SK-N-SH (cell line): ENCODE measurements at regions not wholly inside any gene's neighbourhood (a gene's known extent, or its start where the extent isn't known, plus 50 kb on each side); places are given as distances from the start of the nearest gene placed in this dataset.
A peak's percentile ranks its signal among the peaks of the same experiment; 100 is the strongest.

Source experiments
- CTCF ChIA-PET: fragments of 300-600, 350-600 bp; formaldehyde crosslinking; extraction: SDS; loops from one replicate; lab custom pipeline; 2021; lab: Yijun Ruan, JAX
- POLR2A ChIA-PET: fragments of 350-600 bp; sonication (Branson Sonifier 250); formaldehyde crosslinking; extraction: SDS; loops from one replicate; lab custom pipeline; 2020; ENCODE audit warnings: antibody characterized with exemption, inconsistent platforms; lab: Yijun Ruan, JAX
- DNase-seq: peaks from one replicate; pipeline ENCODE4 v3.0.0; 2012
- H2AFZ ChIP-seq: fragments of 200-600 bp; sonication (generic); 2 replicates; pipeline ENCODE4 v1.8.1; 2016; ENCODE audit warnings: antibody characterized with exemption, mild to moderate bottlenecking, low read depth
- H3F3A ChIP-seq: fragments of 200-600 bp; sonication (generic); replicated peaks from 2 replicates; pipeline ENCODE3; 2016; ENCODE audit warnings: antibody characterized with exemption, mild to moderate bottlenecking; ENCODE audit not compliant: insufficient read depth
- H3K27ac ChIP-seq, 2 experiments: fragments of 200-500 bp in 1 of 2; fragments of 200-600 bp in 1 of 2; sonication (Bioruptor generic) in 1 of 2; sonication (generic), shearing (Covaris generic) in 1 of 2; 2 replicates each; pipeline versions ENCODE4 v1.5.1 to v1.6.1; 2014 to 2016; ENCODE audit warnings: low read depth in 2 of 2, inconsistent platforms in 1 of 2, low read length in 1 of 2, mild to moderate bottlenecking in 1 of 2, mixed read lengths in 1 of 2
- H3K27me3 ChIP-seq: fragments of 200-600 bp; sonication (generic), shearing (Covaris generic); 2 replicates; pipeline ENCODE4 v1.6.1; 2016; ENCODE audit warnings: mixed run types; ENCODE audit not compliant: insufficient read depth
- H3K36me3 ChIP-seq, 2 experiments: fragments of 200-500 bp in 1 of 2; fragments of 200-600 bp in 1 of 2; sonication (Bioruptor generic) in 1 of 2; sonication (generic) in 1 of 2; replicated peaks in 1 of 2; 2 replicates each; pipeline versions ENCODE3 to v1.5.1; 2014 to 2016; ENCODE audit warnings: low read length in 1 of 2, mild to moderate bottlenecking in 1 of 2; ENCODE audit not compliant: insufficient read depth in 2 of 2, control insufficient read depth in 1 of 2
- H3K4me1 ChIP-seq, 2 experiments: fragments of 200-500 bp in 1 of 2; fragments of 200-600 bp in 1 of 2; sonication (Bioruptor generic) in 1 of 2; sonication (generic), shearing (Covaris generic) in 1 of 2; 2 replicates each; pipeline versions ENCODE4 v1.5.1 to v1.6.1; 2014 to 2016; ENCODE audit warnings: low read depth in 1 of 2, low read length in 1 of 2, mixed run types in 1 of 2; ENCODE audit not compliant: insufficient read depth in 2 of 2, control insufficient read depth in 1 of 2
- H3K4me2 ChIP-seq: fragments of 200-600 bp; sonication (generic), shearing (Covaris generic); 2 replicates; pipeline ENCODE4 v1.6.1; 2017; ENCODE audit warnings: mixed run types
- H3K4me3 ChIP-seq, 2 experiments: fragments of 200-500 bp in 1 of 2; fragments of 200-600 bp in 1 of 2; sonication (Bioruptor generic) in 1 of 2; sonication (generic), shearing (Covaris generic) in 1 of 2; 2 replicates each; pipeline versions ENCODE4 v1.5.1 to v1.8.1; 2014 to 2016; ENCODE audit warnings: low read depth in 2 of 2, inconsistent platforms in 1 of 2, low read length in 1 of 2, mild to moderate bottlenecking in 1 of 2, mixed read lengths in 1 of 2, moderate library complexity in 1 of 2
- H3K79me2 ChIP-seq: fragments of 200-600 bp; sonication (generic); 2 replicates; pipeline ENCODE4 v1.8.1; 2017; ENCODE audit warnings: mild to moderate bottlenecking; ENCODE audit not compliant: insufficient read depth
- H3K9ac ChIP-seq: fragments of 200-600 bp; sonication (generic); 2 replicates; pipeline ENCODE4 v1.6.1; 2017; ENCODE audit warnings: mixed run types
- H3K9me2 ChIP-seq: fragments of 200-600 bp; sonication (generic); 2 replicates; pipeline ENCODE4 v1.6.1; 2017; ENCODE audit warnings: mixed run types
- H3K9me3 ChIP-seq: fragments of 200-600 bp; sonication (generic); 2 replicates; pipeline ENCODE4 v1.6.1; 2017; ENCODE audit warnings: mixed run types, mild to moderate bottlenecking, moderate library complexity
- H4K20me1 ChIP-seq: fragments of 200-600 bp; sonication (generic); 2 replicates; pipeline ENCODE4 v1.6.1; 2017; ENCODE audit warnings: mild to moderate bottlenecking, mixed run types; ENCODE audit not compliant: insufficient read depth
- CHD2 ChIP-seq: fragments of 150-350 bp; IDR thresholded peaks from 2 replicates; pipeline ENCODE4 v1.6.1; 2018; ENCODE audit warnings: low read length; ENCODE audit not compliant: partially characterized antibody
- CTCF ChIP-seq: fragments of 200-600 bp; sonication (generic); IDR thresholded peaks from 2 replicates; pipeline ENCODE4 v1.6.1; 2017; ENCODE audit warnings: antibody characterized with exemption, mild to moderate bottlenecking, moderate library complexity
- ELF1 ChIP-seq: IDR thresholded peaks from 2 replicates; pipeline ENCODE4 v1.4.0; 2012
- EP300 ChIP-seq, 2 experiments: IDR thresholded peaks; 2 replicates each; pipeline versions ENCODE4 v1.4.0 to v1.6.1; 2012; ENCODE audit warnings: borderline replicate concordance in 1 of 2, low read depth in 1 of 2, low read length in 1 of 2
- EZH2phosphoT487 ChIP-seq: fragments of 200-600 bp; sonication (generic); IDR thresholded peaks from 2 replicates; pipeline ENCODE4 v1.6.1; 2017; ENCODE audit warnings: low read depth, mixed run types, mild to moderate bottlenecking, antibody characterized with exemption, moderate library complexity, borderline replicate concordance
- FOSL2 ChIP-seq: IDR thresholded peaks from 2 replicates; pipeline ENCODE4 v1.4.0; 2012; ENCODE audit warnings: low read depth, mild to moderate bottlenecking, moderate library complexity, borderline replicate concordance
- FOXJ3 ChIP-seq: sonication (generic); formaldehyde crosslinking; IDR thresholded peaks from 2 replicates; pipeline ENCODE4 v1.5.1; 2020; ENCODE audit warnings: mild to moderate bottlenecking, missing genetic modification reagents
- FOXM1 ChIP-seq: IDR thresholded peaks from 2 replicates; pipeline ENCODE4 v1.4.0; 2012; ENCODE audit warnings: low read depth, mild to moderate bottlenecking
- GABPA ChIP-seq: IDR thresholded peaks from 2 replicates; pipeline ENCODE4 v1.4.0; 2012; ENCODE audit warnings: low read depth, mild to moderate bottlenecking
- IRF3 ChIP-seq: fragments of 150-350 bp; IDR thresholded peaks from 2 replicates; pipeline ENCODE4 v1.6.1; 2016; ENCODE audit warnings: mild to moderate bottlenecking, low read depth, low read length
- JUND ChIP-seq: IDR thresholded peaks from 2 replicates; pipeline ENCODE4 v1.4.0; 2012
- MAX ChIP-seq: IDR thresholded peaks from 2 replicates; pipeline ENCODE4 v1.4.0; 2012; ENCODE audit warnings: low read depth
- MXI1 ChIP-seq: IDR thresholded peaks from 2 replicates; pipeline ENCODE4 v1.6.1; 2012; ENCODE audit warnings: mild to moderate bottlenecking, low read depth, low read length, improper control_type of control experiment
- NFIC ChIP-seq: IDR thresholded peaks from 2 replicates; pipeline ENCODE4 v1.4.0; 2012; ENCODE audit warnings: borderline replicate concordance
- PBX3 ChIP-seq: IDR thresholded peaks from 2 replicates; pipeline ENCODE4; 2012
- RAD21 ChIP-seq: IDR thresholded peaks from 2 replicates; pipeline ENCODE4 v1.6.1; 2012; ENCODE audit warnings: mild to moderate bottlenecking, low read length
- RCOR1 ChIP-seq: fragments of 150-350 bp; IDR thresholded peaks from 2 replicates; pipeline ENCODE4 v1.6.1; 2017; ENCODE audit warnings: antibody characterized with exemption, low read length
- RFX5 ChIP-seq: IDR thresholded peaks from 2 replicates; pipeline ENCODE4 v1.6.1; 2012; ENCODE audit warnings: mild to moderate bottlenecking, improper control_type of control experiment, low read length
- SIN3A ChIP-seq: IDR thresholded peaks from 2 replicates; pipeline ENCODE4 v1.6.1; 2012; ENCODE audit warnings: low read depth, mild to moderate bottlenecking, low read length, moderate library complexity, borderline replicate concordance
- SMC3 ChIP-seq: IDR thresholded peaks from 2 replicates; pipeline ENCODE4 v1.6.1; 2012; ENCODE audit warnings: low read depth, low read length, improper control_type of control experiment
- TAF1 ChIP-seq: IDR thresholded peaks from 2 replicates; pipeline ENCODE4 v1.6.1; 2012; ENCODE audit warnings: low read depth, mild to moderate bottlenecking, low read length, moderate library complexity, borderline replicate concordance
- TCF12 ChIP-seq: IDR thresholded peaks from 2 replicates; pipeline ENCODE4 v1.4.0; 2012
- TEAD4 ChIP-seq: IDR thresholded peaks from 2 replicates; pipeline ENCODE4 v1.4.0; 2012; ENCODE audit warnings: mild to moderate bottlenecking, borderline replicate concordance; ENCODE audit not compliant: insufficient read depth
- USF1 ChIP-seq: IDR thresholded peaks from 2 replicates; pipeline ENCODE4 v1.4.0; 2012; ENCODE audit warnings: low read depth, borderline replicate concordance
- ZBTB33 ChIP-seq: IDR thresholded peaks from 2 replicates; pipeline ENCODE4 v1.4.0; 2012; ENCODE audit warnings: low read depth, borderline replicate concordance
- whole genome bisulfite sequencing: methylation state at CpG from one replicate; pipeline ENCODE4 v1.1.6; 2017; ENCODE audit warnings: low lambda C conversion rate; 5-methylcytosine and 5-hydroxymethylcytosine counted together

GRCh38 chr17:72421128-72422092, 300.6 kb downstream of the SOX9 start:
- no peak for DNase-seq
- Histone ChIP-seq H3K9ac (peak overlapping the region; percentile 67), H4K20me1 (no peaks in the 10 kb centered on the region), H3K4me1 (peaks cover 24 to 47% of the 10 kb centered on the region in 2 experiments; a peak in 3 of 4 replicates), H3K9me3 (peaks cover 13% of the 10 kb centered on the region), H3K9me2 (no peaks in the 10 kb centered on the region), H3K27ac (peak overlapping the region in 1 of 2 experiments; percentile 95; a peak in 3 of 4 replicates), H3K27me3 (no peaks in the 10 kb centered on the region), H3K4me2 (peak overlapping the region; percentile 40), H3K4me3 (no peak overlapping the region), H3K79me2 (peaks cover 17% of the 10 kb centered on the region), H2AFZ (no peak overlapping the region), H3F3A (peaks cover 40% of the 10 kb centered on the region), H3K36me3 (peaks cover 0 to 10% of the 10 kb centered on the region in 2 experiments)
- ChIA-PET POLR2A (no interaction called here), CTCF (interaction anchor here (1.9 kb wide), 1 partner anchor 12 kb away, joined by 5 read pairs; no protein-coding TSS in a partner anchor)
- WGBS, result 47% methylated on average over 11 of the region's 11 CpGs
- TF ChIP-seq FOSL2, result peak; percentile 98
- no peak for TF ChIP-seq USF1
- TF ChIP-seq GABPA, result no peak
- no peak; the same call in 1 of the 2 replicates for TF ChIP-seq ELF1
- TF ChIP-seq MAX, result peak; percentile 95
- TF ChIP-seq SMC3, result no peak
- peak; percentile 96 for TF ChIP-seq JUND
- no peak for TF ChIP-seq TAF1
- no peak for TF ChIP-seq EZH2phosphoT487
- peak; percentile 82 for TF ChIP-seq NFIC
- TF ChIP-seq IRF3, result no peak
- peak; percentile 42 to 82; a peak in 3 of 4 replicates for TF ChIP-seq EP300 (IDR thresholded peaks at IDR 0.05; ENCODE audit: borderline replicate concordance in 1 of 2, low read depth in 1 of 2, low read length in 1 of 2)
- TF ChIP-seq SIN3A, result 0 out of 2 replicates have a peak, but pooled peaks have one; percentile 36
- TF ChIP-seq TCF12, result peak; percentile 96
- no peak for TF ChIP-seq RAD21
- TF ChIP-seq FOXM1, result peak; percentile 70; the same call in 1 of the 2 replicates
- TF ChIP-seq MXI1, result no peak
- TF ChIP-seq TEAD4, result no peak
- TF ChIP-seq FOXJ3 (CRISPR knock-in tag), result no peak
- TF ChIP-seq PBX3, result peak; percentile 86
- no peak for TF ChIP-seq CTCF
- TF ChIP-seq RFX5, result no peak
- TF ChIP-seq ZBTB33, result no peak
- no peak for TF ChIP-seq RCOR1
- no peak for TF ChIP-seq CHD2
